Smooth muscle cell (in vitro differentiated cells): ENCODE measurements at regions not wholly inside any gene's neighbourhood (a gene's known extent, or its start where the extent isn't known, plus 50 kb on each side); places are given as distances from the start of the nearest gene placed in this dataset.
A peak's percentile ranks its signal among the peaks of the same experiment; 100 is the strongest.

ENCODE experiments used
- DNase-seq: peaks from one replicate; lab custom pipeline; 2025; ENCODE audit not compliant: unreplicated experiment; lab: John Stamatoyannopoulos, UW
- H2AFZ ChIP-seq: fragments of 200-600 bp; sonication (generic); 2 replicates; pipeline ENCODE4 v1.6.0; 2016; ENCODE audit warnings: antibody characterized with exemption, low read depth, mild to moderate bottlenecking
- H3F3A ChIP-seq: fragments of 200-600 bp; sonication (generic); 2 replicates; pipeline ENCODE4 v1.6.0; 2017; ENCODE audit warnings: antibody characterized with exemption, low read depth
- H3K27ac ChIP-seq: fragments of 200-600 bp; sonication (generic); 2 replicates; pipeline ENCODE4 v1.5.1; 2016; ENCODE audit warnings: low read depth, mild to moderate bottlenecking
- H3K27me3 ChIP-seq: fragments of 200-600 bp; sonication (generic); 2 replicates; pipeline ENCODE4 v1.6.1; 2016; ENCODE audit warnings: low read depth, mild to moderate bottlenecking
- H3K36me3 ChIP-seq: fragments of 200-600 bp; sonication (generic); 2 replicates; pipeline ENCODE4 v1.5.1; 2016; ENCODE audit warnings: low read depth
- H3K4me1 ChIP-seq: fragments of 200-600 bp; sonication (generic); 2 replicates; pipeline ENCODE4 v1.5.1; 2016; ENCODE audit warnings: low read depth
- H3K4me2 ChIP-seq: fragments of 200-600 bp; sonication (generic); 2 replicates; pipeline ENCODE4 v1.6.0; 2016; ENCODE audit warnings: mild to moderate bottlenecking
- H3K4me3 ChIP-seq: fragments of 200-600 bp; sonication (generic); 2 replicates; pipeline ENCODE4 v1.5.1; 2016; ENCODE audit warnings: mild to moderate bottlenecking
- H3K79me2 ChIP-seq: fragments of 200-600 bp; sonication (generic); 2 replicates; pipeline ENCODE4 v1.6.0; 2016; ENCODE audit warnings: low read depth, mild to moderate bottlenecking
- H3K9ac ChIP-seq: fragments of 200-600 bp; sonication (generic); 2 replicates; pipeline ENCODE4 v1.6.0; 2016; ENCODE audit warnings: low read depth
- H3K9me3 ChIP-seq: fragments of 200-600 bp; sonication (generic); replicated peaks from 2 replicates; pipeline ENCODE4 v1.5.1; 2016; ENCODE audit warnings: low read depth
- H4K20me1 ChIP-seq: fragments of 200-600 bp; sonication (generic); 2 replicates; pipeline ENCODE4 v1.6.0; 2016; ENCODE audit warnings: low read depth
- CTCF ChIP-seq: fragments of 200-600 bp; sonication (generic); IDR thresholded peaks from 2 replicates; pipeline ENCODE4 v1.5.1; 2017; ENCODE audit warnings: borderline replicate concordance, mild to moderate bottlenecking, antibody characterized with exemption; ENCODE audit not compliant: insufficient read depth, poor library complexity, severe bottlenecking
- whole genome bisulfite sequencing: methylation state at CpG from one replicate; pipeline ENCODE4 v1.1.7; 2016; ENCODE audit warnings: low lambda C conversion rate; 5-methylcytosine and 5-hydroxymethylcytosine counted together

- H3K9ac ChIP-seq = no peak overlapping the region
- no peaks in the 10 kb centered on the region for H3K36me3 ChIP-seq
- 12% methylated on average over 6 of the region's 6 CpGs for WGBS
- no peaks in the 10 kb centered on the region for H3K79me2 ChIP-seq
- H3K27ac ChIP-seq = no peak overlapping the region
- no peak overlapping the region for H2AFZ ChIP-seq
- H3K4me1 ChIP-seq = peaks cover 21% of the 10 kb centered on the region
- H3K9me3 ChIP-seq = no peaks in the 10 kb centered on the region
- DNase-seq = no peak
- H3K4me2 ChIP-seq = no peak overlapping the region
- peaks cover 100% of the 10 kb centered on the region for H3K27me3 ChIP-seq
- H4K20me1 ChIP-seq = no peaks in the 10 kb centered on the region
- H3K4me3 ChIP-seq = no peak overlapping the region
- H3F3A ChIP-seq = no peaks in the 10 kb centered on the region
- TF ChIP-seq CTCF = no peak
These were observed 220.1 kb downstream of the MEF2C start for GRCh38 chr5:88662846-88663245.

GRCh38 chr5:88661806-88662207, 221.2 kb downstream of the MEF2C start:
- H3K79me2 ChIP-seq = no peaks in the 10 kb centered on the region
- H3K27me3 ChIP-seq = peaks cover 100% of the 10 kb centered on the region
- no peak for DNase-seq
- H3K36me3 ChIP-seq = no peaks in the 10 kb centered on the region
- no peaks in the 10 kb centered on the region for H3F3A ChIP-seq
- no peak overlapping the region for H3K4me2 ChIP-seq
- H3K9ac ChIP-seq = no peak overlapping the region
- WGBS = 34% methylated on average over 2 of the region's 2 CpGs
- no peak overlapping the region for H2AFZ ChIP-seq
- H4K20me1 ChIP-seq = no peaks in the 10 kb centered on the region
- H3K27ac ChIP-seq = no peak overlapping the region
- peaks cover 16% of the 10 kb centered on the region for H3K4me1 ChIP-seq
- H3K9me3 ChIP-seq = no peaks in the 10 kb centered on the region
- H3K4me3 ChIP-seq = no peak overlapping the region
- no peak for TF ChIP-seq CTCF

GRCh38 chr5:88660947-88661805, 221.8 kb downstream of the MEF2C start:
- peak; percentile 29 for DNase-seq
- peaks cover 13% of the 10 kb centered on the region for H3K4me1 ChIP-seq
- peaks cover 98% of the 10 kb centered on the region for H3K27me3 ChIP-seq
- H3K4me3 ChIP-seq = peak overlapping the region; percentile 56
- no peaks in the 10 kb centered on the region for H4K20me1 ChIP-seq
- H3K9ac ChIP-seq = no peak overlapping the region
- H2AFZ ChIP-seq = peak overlapping the region; percentile 9
- peak overlapping the region; percentile 84 for H3K4me2 ChIP-seq
- no peaks in the 10 kb centered on the region for H3K36me3 ChIP-seq
- H3K27ac ChIP-seq = no peak overlapping the region
- no peaks in the 10 kb centered on the region for H3F3A ChIP-seq
- whole genome bisulfite sequencing = 1% methylated on average over 51 of the region's 53 CpGs
- no peaks in the 10 kb centered on the region for H3K79me2 ChIP-seq
- H3K9me3 ChIP-seq = no peaks in the 10 kb centered on the region
- no peak for TF ChIP-seq CTCF
